GM21381 (cell line): ENCODE measurements at regions not wholly inside any gene's neighbourhood (a gene's known extent, or its start where the extent isn't known, plus 50 kb on each side); places are given as distances from the start of the nearest gene placed in this dataset.
"Not testable (repeated sequence)": the region's sequence is repeated elsewhere in the genome, so short reads cannot be mapped to it uniquely, and the experiment has no call there.

Experiments used
- ATAC-seq: cut with Tn5 transposase; IDR thresholded peaks from one replicate; pipeline ENCODE4 v1.9.1; 2021; ENCODE audit warnings: mild to moderate bottlenecking, moderate library complexity; ENCODE audit not compliant: unreplicated experiment

GRCh38 chr7:67875558-67875957 lies 878.9 kb downstream of the TYW1 start:
- ATAC-seq, result no peak

DNA sequence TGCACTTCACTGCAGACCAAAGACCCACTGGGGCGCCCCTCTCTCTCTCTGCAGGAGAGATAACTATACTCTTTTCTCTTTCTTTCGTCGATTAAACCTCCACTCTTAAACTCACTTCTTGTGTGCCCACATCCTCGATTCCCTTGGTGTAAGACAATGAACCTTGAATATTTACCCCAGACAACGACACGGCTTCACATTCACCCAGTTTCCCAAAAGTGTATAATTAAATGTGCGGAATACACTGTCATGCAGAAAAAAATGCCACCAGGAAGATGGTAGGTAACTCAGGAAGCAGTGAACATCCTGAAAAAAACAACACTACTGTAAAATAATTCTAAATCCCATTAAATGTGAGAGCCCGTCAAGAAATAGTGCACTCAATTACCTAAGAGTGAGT lies 882.2 kb downstream of the TYW1 start:
- no peak for ATAC-seq

DNA sequence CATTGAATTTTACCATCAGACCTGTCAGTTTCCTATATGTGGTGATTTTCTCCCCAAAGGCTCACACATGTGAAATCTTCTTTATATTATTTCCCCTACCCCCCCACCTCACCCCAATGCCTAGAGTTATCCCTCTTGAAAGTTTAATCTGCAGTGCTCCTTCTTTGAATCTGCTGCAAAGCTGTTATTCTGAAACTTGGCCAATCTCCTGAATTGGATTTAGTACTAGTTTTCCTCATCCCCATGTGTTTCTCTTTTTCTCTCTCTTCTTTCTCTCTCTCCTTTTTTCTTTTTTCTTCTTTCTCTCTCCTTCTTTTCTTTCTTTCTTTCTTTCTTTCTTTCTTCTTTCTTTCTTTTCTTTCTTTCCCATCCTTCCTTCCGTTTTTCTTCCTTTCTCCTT lies 886.2 kb downstream of the TYW1 start:
- no peak for ATAC-seq

DNA sequence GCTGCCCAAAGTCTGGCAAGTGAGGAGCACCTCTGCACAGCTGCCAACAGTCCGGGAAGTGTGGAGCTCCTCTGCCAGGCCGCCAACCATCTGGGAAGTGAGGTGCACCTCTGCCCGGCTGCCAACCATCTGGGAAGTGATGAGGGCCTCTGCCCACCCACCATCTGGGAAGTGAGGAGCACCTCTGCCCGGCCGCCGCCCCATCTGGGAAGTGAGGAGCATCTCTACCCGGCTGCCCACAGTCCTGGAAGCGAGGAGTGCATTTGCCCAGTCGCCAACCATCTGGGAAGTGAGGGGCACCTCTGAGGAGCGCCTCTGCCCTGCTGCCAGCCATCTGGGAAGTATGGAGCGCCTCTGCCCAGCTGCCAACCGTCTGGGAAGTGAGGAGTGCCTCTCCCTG lies 893.7 kb downstream of the TYW1 start:
- ATAC-seq, result no peak

DNA sequence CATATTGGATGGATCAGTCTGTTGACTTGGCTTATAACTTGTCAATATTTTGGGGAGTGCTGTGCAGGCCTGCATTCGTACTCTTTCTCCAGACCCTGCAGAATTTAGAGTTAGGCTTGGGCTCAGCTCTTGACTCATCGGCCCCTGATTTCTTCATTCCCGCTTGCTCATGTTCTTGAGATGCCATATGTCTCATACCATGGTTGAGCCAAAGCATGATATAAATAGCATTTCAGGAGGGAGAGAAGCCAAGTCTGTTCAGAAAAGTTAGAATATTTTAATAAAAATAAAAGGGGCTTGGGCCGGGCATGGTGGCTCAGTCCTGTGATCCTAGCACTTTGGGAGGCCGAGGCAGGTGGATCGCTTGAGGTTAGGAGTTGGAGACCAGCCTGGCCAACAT lies 898.1 kb downstream of the TYW1 start:
- ATAC-seq, result no peak

- ATAC-seq, result no peak
These were observed 900.1 kb downstream of the TYW1 start for GRCh38 chr7:67896721-67897120.

DNA sequence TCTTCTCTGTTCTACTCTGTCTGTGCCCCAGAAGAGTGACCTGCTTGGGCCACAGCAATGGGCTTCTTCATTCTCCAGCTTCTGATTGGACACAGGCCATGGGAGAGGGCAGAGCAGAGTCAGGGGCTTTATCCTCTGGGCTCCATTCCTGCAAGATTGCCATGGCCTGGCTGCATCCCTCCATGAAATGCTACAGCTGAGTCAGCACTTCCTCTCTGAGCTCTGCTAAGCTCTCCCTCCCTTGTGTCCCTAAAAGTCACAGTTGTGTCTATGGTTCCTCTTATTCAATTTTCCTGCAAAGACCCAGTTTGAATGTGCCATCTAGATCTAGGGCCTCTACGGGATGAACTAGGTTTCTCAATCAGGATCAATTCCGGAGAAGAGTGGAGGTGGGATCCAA lies 903.8 kb downstream of the TYW1 start:
- no peak for ATAC-seq

GRCh38 chr7:67901808-67902480 lies 905.3 kb downstream of the TYW1 start:
- no peak for ATAC-seq

DNA sequence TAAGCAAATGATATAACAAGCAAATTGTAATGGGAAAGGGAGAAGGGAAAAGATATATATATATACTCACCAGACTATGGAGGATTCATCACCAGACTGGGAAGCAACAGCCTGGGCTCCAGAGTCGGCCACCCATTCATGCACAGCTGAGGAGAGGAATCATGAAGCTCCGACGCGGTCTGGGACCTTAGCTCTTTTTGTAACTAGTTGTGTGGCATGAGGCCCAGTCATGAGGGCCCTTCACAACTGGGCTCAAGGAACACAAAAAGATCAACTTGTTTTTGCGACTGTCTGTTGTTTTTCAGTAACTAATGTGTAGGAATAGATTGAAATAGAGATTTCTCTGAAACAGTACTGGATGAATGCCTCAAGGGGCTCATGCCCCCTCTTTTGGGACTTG lies 911.2 kb downstream of the TYW1 start:
- no peak for ATAC-seq

- no peak for ATAC-seq
These were observed 915.8 kb downstream of the TYW1 start for GRCh38 chr7:67912437-67912836.

- ATAC-seq, result no peak
These were observed 917.0 kb downstream of the TYW1 start for GRCh38 chr7:67913604-67914003.

DNA sequence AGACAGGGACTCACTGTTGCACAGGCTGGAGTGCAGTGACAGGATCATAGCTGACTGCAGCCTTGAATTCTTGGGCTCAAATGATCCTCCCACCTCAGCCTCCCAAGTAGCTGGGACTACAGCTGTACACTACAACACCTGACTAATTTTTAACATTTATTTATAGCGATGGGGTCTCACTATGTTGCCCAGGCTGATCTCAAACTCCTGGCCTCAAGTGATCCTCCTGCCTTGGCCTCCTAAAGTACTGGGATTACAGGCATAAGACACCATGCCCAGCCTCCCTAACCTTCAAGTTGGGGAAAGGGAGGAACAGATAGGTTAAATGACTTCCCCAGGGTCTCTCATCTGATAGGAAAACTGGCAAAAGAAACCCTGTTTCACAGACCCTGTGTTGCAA lies 919.5 kb downstream of the TYW1 start:
- not testable (repeated sequence) for ATAC-seq

GRCh38 chr7:67916571-67917436 lies 920.2 kb downstream of the TYW1 start:
- no peak for ATAC-seq

- ATAC-seq, result no peak
These were observed 920.8 kb downstream of the TYW1 start for GRCh38 chr7:67917437-67917755.

- no peak for ATAC-seq
These were observed 921.5 kb downstream of the TYW1 start for GRCh38 chr7:67918158-67918557.

DNA sequence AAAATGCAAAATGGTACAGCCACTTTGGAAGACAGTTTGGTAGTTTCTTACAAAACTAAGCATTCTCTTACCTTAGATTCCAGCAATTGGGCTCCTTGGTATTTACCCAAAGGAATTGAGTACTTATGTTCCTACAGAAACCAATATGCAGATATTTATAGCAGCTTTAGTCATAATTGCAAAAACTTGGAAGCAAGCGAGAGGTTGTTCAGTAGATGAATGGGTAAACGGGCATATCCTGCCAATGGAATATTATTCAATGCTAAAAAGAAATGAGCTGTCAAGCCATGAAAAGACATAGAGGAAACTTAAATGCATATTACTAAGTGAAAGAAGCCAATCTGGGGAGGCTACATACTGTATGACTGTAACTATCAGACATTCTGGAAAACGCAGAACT lies 926.7 kb downstream of the TYW1 start:
- no peak for ATAC-seq

GRCh38 chr7:67928141-67928540 lies 931.5 kb downstream of the TYW1 start:
- no peak for ATAC-seq

DNA sequence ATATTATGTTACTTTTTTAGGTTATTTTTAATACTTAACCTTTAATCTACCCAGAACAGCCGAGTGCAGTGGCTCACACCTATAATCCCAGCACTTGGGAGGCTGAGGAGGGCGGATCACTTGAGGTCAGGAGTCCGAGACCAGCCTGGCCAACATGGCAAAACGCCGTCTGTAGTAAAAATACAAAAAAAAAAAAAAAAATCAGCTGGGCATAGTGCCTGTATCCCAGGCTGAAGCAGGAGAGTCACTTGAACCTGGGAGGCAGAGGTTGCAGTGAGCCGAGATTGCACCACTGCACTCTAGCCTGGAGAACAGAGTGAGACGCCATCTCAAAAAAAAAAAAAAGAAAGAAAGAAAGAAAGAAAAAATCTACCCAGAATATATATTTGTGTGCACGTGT lies 939.8 kb downstream of the TYW1 start:
- ATAC-seq, result not testable (repeated sequence)

DNA sequence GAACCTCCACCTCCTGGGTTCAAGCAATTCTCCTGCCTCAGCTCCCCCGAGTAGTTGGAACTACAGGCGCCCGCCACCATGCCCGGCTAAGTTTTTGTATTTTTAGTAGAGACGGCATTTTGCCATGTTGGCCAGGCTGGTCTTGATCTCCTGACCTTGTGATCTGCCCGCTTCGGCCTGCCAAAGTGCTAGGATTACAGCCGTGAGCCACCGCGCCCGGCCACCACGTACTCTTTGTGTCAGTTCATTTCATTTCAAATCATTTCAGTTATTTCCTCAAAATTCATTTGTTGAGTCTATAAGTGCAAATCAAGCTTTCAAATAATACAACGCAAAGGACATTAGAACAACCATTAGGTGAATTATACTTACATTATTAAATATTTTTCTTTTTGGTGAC lies 943.8 kb downstream of the TYW1 start:
- no peak for ATAC-seq

GRCh38 chr7:67947191-67947590 lies 950.6 kb downstream of the TYW1 start:
- ATAC-seq, result no peak

- no peak for ATAC-seq
These were observed 951.0 kb downstream of the TYW1 start for GRCh38 chr7:67947646-67948045.

- ATAC-seq, result no peak
These were observed 953.9 kb downstream of the TYW1 start for GRCh38 chr7:67950321-67951083.
